ENCODE measurements at regions not wholly inside any gene's neighbourhood (a gene's known extent, or its start where the extent isn't known, plus 50 kb on each side); places are given as distances from the start of the nearest gene placed in this dataset.

DNA sequence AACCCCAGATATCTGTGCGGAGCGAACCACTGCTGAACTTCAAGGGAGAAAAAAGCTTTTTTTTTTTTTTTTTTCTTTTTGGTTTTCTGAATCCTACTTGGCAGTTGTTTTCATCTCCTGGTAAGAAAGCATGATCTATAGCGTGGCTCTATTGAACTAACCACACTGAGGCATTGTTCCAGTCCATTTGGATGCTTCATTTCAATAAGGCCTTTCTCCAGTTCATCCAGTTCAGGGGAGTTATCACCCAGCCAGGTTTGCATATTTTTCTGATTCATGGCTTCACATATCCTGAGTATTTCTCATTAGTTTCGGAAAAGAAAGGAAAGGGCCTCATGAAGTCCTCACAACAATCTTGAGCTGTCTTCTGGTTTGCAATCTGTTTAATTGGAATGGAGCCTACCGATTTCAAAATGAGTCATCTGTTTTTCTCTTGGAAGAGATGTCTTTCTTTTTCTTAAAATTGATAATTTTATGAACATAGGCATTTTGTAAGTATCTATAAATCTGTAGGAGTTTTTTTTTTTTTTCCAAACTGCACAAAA, 93.1 kb upstream of the STEAP4 start:
- no peak for DNase-seq

GRCh38 chr7:88399036-88399435, 92.3 kb upstream of the STEAP4 start:
- DNase-seq = no peak

GRCh38 chr7:88398459-88398858, 91.8 kb upstream of the STEAP4 start:
- no peak for DNase-seq

DNA sequence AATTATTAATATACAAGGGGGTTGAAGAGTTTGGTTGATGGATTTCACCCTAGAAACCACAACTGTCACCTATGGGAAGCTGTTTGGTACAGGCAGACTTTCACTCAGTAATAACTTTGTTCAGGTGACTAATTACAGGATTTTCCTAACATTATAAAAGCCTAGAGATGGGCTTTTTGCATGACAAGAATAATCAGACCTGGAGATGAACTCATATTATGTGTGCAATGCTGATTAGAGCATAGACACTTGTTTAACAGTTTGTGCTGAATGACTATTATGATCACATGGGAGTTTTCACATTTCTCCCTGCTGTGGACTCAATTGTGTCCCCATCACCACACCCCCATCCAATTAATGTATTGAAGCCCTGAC, 90.2 kb upstream of the STEAP4 start:
- DNase-seq = peak; percentile 12 to 49

DNA sequence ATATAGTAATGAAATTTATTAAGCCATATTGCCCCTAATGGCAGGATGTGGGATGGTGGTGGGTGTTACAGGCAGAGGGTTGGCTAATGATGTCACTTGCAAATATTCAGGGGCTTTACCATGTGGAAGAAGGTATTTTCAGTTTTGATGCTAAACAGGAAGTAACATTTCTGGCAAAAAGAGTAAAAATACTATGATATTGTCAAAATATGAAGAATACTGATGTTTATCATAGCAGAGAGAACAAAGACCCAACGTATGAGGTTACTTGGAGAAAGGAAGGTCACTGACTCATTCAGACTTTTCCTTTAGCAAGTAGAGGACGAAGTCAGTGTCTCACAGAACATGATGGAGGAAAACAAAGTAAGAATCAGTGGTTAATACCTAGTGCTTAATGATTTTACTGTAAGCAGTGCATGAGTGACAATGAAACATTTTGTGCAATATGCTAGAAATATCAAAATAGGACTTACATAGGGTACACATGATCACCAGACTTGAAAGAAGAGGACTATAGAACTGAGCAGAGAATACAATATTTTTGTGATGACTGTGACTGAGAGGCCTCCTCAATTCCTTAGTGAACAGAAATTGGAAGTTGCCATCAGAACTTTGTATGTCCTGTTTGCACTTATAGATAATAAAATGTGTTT, 89.7 kb upstream of the STEAP4 start:
- DNase-seq = peak; percentile 68 to 80

- peak; percentile 97 to 99 for DNase-seq
Measured at GRCh38 chr7:88395715-88396114, 89.0 kb upstream of the STEAP4 start.

GRCh38 chr7:88391247-88391646, 84.6 kb upstream of the STEAP4 start:
- DNase-seq = no peak

DNA sequence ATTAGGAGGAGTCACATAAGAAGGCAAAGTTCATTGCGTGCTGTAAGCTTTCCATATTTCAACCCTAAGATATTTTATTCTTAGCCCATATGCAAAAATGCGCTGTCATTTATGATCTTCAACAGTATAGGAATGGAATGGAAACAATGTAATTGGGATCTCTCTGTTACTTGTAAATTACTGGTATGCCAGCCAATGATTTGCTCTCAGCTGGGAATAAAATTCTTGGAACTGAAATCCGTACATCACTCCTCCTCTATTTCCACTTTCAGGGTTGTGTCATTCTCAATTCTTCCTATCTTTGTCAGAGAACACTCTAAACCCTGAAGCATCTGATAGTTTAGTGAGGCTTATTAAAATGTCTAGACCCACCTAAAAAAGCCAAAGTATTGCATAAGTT, 80.7 kb upstream of the STEAP4 start:
- no peak for DNase-seq

DNA sequence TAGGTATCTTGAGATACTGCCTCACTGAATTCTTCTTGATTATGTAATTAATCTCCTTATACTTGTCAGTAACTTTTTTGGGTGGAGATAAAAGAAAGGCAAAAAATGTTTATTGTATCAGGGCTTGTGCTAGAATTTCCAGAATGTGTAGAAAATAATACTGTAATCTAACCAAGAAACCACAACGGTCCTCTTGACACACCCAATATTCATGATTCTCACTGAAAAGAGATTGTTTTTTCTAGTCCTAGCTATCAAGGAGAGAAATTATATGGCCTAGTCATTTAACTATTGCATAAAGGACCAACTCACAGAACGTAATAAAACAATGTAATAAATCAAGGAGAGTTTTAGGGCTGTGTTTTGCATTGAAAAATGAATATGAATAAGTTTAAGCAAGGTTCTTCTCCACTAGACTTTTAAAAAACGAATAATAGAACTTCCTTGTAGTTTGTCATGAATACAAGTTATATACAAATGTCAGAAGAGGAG, 80.0 kb upstream of the STEAP4 start:
- DNase-seq = no peak

GRCh38 chr7:88377434-88377833, 70.7 kb upstream of the STEAP4 start:
- DNase-seq = no peak

- DNase-seq = no peak
Measured at GRCh38 chr7:88368686-88369085, 62.0 kb upstream of the STEAP4 start.

- DNase-seq = no peak
Measured at GRCh38 chr7:88366845-88367244, 60.2 kb upstream of the STEAP4 start.

GRCh38 chr7:88363869-88364268, 57.2 kb upstream of the STEAP4 start:
- no peak for DNase-seq

DNA sequence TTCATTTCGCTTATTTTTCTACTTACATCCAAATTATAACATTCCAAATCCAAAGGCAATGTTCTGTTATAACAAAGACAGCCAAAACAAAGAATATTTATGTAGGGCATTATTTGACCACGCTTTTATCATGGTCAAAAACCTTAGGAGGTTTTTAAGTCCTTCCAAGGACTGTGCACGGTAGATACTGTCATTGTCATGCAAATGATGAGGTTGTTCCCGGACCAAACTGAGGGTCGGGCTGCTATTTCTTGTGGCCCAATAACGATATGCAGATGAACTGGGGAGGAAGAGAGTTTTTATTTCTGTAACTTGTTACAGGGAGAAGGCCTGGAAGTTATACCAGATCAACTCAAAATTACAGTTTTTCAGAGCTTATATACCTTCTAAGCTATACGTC, 56.6 kb upstream of the STEAP4 start:
- no peak for DNase-seq

DNA sequence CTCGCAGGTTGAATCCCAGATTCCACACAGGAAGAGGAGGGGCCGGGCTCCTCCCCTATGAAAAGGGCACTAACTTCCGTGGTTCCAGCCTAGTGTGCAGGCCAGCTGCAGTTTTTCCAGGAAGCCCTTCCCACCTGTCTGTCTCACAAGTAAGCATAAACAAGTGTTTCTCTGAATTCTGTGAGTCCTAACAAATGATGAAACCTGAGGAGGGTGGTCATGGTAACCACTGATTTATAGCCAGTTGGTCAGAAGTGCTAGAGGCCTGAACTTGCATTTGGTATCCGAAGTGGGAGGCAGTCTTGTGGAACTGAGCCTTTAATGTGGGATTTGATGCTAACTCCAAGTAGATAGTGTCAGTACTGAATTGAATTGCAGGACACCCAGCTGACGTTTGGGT, 54.7 kb upstream of the STEAP4 start:
- DNase-seq = no peak

- DNase-seq = no peak
Measured at GRCh38 chr7:88358881-88359280, 52.2 kb upstream of the STEAP4 start.

- no peak for DNase-seq
Measured at GRCh38 chr7:88358526-88358838, 51.8 kb upstream of the STEAP4 start.

DNA sequence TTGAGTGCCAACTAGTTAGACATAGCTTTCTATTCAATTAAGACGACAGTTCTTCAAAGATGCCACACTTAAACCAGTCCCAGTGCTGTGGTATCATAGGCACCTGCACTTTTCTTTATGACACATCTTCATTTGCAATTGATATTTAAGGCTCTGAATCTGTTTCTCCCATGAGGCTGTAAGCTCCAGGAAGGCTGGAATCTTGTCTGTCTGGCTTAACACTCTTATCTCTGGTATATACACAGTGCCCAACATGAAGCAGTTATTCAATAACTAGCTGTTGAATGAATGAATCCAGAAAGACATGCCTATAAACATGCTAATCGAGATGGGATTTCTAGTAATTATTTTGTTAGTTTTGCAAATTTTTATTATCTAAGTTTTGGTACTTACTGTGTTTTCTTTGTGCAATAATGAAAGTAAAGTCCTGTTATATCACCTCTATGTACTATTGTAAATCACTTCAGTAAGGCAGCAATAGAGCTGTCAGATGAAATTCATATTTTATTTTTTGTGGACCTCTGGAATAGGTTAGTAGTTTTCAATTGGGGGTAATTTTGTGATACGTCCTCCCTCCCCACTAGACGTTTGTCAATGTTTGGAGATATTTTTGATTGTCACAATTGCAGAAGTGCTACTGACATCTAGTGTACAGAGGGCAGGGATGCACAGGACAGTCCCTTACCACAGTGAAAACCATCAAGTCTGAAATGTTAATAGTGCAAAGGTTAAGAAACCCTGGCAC, 51.3 kb upstream of the STEAP4 start:
- DNase-seq = peak; percentile 31 to 59

DNA sequence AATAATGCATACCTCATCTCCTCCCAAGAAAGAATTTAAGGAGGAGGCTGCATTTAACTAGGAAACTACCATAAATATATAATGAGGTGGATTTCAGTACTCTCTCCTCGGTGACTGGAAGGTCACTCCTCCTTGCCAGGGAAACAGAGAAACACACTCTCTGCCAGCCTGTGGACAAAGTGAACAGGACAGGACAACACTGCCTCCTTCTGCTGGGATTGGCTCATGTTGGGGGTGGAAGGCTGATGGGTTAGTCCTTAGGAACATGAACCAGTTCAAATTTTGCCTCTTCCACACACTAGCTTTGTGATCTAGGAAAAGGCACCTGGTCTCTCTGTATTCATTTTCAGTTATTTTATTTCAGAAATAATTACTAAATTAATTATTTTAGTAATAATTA, 50.6 kb upstream of the STEAP4 start:
- DNase-seq = peak; percentile 54 to 72
